GM12872 (cell line): ENCODE measurements at regions not wholly inside any gene's neighbourhood (a gene's known extent, or its start where the extent isn't known, plus 50 kb on each side); places are given as distances from the start of the nearest gene placed in this dataset.

ENCODE experiments used
- TF ChIP-seq, protein P1 (sequence below): IDR thresholded peaks from 3 replicates; pipeline ENCODE4 v1.5.1; 2011; ENCODE audit warnings: low read depth, mild to moderate bottlenecking, low read length, moderate library complexity; ENCODE audit not compliant: insufficient read depth

DNA sequence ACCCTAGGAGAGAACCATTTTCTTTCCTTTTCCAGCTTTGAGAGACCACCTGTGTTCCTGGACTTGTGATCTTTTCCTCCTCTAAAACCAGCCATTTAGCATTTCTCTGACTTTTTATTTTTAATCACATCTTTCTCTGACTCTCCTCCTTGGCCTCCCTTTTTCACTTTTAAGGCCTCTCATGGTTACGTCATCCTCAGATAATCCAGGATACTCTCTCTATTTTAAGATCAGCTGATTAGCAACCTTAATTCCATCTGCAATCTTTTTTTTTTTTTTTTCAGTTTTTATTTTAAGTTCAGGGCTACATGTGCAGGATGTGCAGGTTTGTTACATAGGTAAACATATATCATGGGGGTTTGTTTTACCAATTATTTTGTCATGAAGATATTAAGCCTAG lies 54.0 kb downstream of the RFPL4B start:
- TF ChIP-seq, protein P1, sequence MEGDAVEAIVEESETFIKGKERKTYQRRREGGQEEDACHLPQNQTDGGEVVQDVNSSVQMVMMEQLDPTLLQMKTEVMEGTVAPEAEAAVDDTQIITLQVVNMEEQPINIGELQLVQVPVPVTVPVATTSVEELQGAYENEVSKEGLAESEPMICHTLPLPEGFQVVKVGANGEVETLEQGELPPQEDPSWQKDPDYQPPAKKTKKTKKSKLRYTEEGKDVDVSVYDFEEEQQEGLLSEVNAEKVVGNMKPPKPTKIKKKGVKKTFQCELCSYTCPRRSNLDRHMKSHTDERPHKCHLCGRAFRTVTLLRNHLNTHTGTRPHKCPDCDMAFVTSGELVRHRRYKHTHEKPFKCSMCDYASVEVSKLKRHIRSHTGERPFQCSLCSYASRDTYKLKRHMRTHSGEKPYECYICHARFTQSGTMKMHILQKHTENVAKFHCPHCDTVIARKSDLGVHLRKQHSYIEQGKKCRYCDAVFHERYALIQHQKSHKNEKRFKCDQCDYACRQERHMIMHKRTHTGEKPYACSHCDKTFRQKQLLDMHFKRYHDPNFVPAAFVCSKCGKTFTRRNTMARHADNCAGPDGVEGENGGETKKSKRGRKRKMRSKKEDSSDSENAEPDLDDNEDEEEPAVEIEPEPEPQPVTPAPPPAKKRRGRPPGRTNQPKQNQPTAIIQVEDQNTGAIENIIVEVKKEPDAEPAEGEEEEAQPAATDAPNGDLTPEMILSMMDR, result no peak

DNA sequence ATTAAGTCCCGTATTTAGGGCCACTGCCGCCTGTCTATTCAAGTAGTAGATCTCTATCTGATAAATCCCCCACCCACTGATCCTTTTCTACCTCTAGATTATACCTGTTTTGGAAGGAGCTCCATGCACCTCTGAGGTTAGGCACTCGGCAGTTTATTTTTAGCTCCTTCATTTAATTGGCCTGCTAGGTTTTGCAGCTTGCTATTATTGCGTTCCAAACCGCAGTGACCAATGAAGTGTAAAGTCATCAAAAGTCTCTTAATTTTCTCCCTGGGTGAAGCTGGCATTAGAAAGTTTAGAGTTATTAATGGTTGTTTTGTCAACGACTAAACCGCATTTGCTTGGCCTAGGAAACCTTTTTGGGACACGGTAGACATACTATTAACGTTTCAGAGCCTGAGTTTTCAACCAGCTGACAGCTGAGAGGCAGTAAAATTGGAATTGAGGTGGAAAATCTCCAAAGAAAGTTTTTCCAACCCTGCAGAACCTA lies 60.0 kb downstream of the RFPL4B start:
- TF ChIP-seq, protein P1, result no peak

DNA sequence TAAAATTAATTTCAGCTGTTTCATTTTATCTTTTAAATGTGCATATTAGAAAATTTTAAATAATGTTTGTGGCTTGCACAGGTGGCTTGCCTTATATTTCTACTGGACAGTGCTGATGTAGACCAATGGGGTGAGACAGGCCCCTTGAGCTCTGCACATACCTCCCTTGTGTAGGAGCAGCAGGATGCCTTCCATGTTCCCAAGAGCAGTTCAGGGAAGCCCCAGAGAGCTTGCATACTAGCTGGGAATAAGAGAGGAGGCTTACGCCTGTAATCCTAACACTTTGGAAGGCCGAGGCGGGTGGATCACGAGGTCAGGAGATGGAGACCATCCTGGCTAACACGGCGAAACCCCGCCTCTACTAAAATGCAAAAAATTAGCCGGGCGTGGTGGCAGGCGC lies 61.4 kb downstream of the RFPL4B start:
- TF ChIP-seq, protein P1, result no peak

DNA sequence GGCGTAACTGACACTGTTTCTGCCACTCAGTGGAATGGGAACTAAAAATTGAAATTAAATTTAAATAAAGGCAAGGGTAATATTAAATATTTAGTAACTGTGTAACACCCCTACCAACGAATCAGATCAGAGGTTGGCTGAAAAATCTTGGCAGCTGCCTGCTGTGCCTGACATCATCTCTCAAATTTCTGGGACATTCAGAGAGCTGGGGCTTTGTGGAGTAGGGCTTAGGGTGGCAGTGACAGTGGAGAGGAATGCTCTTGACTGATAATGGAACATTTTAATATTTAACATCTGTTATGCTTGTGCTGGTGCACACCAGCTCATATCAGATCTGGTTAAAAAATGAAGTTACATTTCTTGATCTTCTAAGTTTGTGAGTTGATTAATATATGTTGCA lies 62.2 kb downstream of the RFPL4B start:
- TF ChIP-seq, protein P1, result no peak

DNA sequence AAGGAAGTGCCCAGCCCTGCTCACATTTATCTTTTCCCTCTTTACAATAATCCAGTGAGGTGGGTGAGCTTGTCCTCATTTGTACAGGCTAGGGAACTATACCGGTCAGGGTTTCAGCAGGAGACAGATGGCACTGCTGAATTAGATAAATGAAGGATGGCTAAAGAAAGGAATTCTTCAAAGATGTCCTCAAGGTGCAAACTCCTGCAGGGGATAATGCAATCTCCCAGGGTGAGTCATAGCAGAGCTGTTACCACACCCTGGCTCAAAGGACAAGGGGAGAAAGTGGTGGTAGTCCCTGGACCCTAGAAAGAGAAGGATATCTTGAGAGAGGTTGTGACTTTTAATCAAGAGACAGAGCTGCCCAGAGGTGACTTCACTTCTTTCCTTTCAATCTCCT lies 66.7 kb downstream of the RFPL4B start:
- TF ChIP-seq, protein P1, result no peak

DNA sequence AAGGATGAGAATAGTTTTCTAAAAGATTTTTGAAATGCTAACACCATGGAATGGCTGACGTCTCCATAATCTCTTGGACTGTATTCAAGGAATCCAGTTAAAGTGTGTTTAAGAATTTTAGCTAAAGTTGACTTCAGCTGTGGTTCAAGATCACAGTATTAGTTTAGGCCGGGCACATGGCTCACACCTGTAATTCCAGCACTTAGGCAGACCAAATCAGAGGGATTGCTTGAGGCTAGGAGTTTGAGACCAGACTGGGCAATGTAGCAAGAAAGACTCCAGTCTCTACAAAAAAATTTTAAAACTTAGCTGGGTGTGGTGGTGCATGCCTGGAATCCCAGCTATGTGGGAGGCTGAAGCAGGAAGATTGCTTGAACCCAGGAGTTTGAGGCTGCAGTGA lies 68.2 kb downstream of the RFPL4B start:
- TF ChIP-seq, protein P1, result no peak

DNA sequence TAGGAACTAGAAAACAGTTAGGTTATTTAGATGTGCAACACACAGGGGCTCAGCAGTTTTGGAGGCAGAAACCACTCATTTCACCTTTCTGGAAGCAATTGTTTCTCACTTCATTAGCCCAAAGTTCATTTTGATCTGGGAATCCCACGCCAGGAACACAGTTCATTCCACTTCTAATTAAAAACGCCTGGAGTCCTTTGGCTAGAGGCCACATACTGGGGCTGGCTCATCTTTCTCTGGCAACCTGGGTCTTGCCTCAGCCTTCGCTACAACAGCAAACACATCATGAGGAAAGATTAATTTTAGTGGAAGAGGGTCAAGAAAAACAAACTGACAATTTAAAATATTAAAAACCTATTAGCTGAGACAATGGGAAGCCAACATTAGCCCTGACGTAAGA lies 69.7 kb downstream of the RFPL4B start:
- TF ChIP-seq, protein P1, result no peak

DNA sequence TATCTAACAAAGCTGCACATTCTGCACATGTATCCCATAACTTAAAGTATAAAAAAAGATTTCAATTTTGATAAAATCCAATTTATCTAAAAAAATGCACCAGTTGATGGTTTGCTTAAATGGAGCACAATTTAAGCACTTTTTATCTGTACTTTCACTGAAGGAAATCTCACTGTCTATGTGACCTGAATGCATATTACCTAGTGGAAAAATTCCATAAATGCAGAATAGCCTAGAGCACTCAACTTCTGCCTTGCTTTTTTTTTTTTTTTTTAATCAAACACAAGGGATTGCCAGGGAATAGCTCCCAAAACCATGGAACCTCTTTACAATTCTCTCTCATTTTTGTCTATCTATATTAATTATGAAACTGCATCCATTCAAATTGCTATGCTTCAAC lies 80.4 kb downstream of the RFPL4B start:
- TF ChIP-seq, protein P1, result no peak
